Panc1 (cell line): ENCODE measurements at regions not wholly inside any gene's neighbourhood (a gene's known extent, or its start where the extent isn't known, plus 50 kb on each side); places are given as distances from the start of the nearest gene placed in this dataset.

ENCODE experiments used
- CTCF ChIP-seq: fragments of 450-650 bp; IDR thresholded peaks from 2 replicates; pipeline ENCODE4 v1.5.1; 2017; ENCODE audit warnings: mild to moderate bottlenecking
- POLR2AphosphoS5 ChIP-seq: IDR thresholded peaks from 2 replicates; pipeline ENCODE4 v1.6.1; 2012; ENCODE audit warnings: mild to moderate bottlenecking, low read depth, low read length, moderate library complexity
- REST ChIP-seq, 2 experiments: IDR thresholded peaks; 2 replicates each; pipeline ENCODE4 v1.6.1; 2011 to 2012; ENCODE audit warnings: low read depth in 2 of 2, control low read depth in 1 of 2, low read length in 1 of 2, mild to moderate bottlenecking in 1 of 2, moderate library complexity in 1 of 2; ENCODE audit not compliant: insufficient read depth in 1 of 2
- TCF7L2 ChIP-seq: IDR thresholded peaks from 2 replicates; pipeline ENCODE4 v1.6.1; 2011; ENCODE audit warnings: mild to moderate bottlenecking, low read depth, low read length, inconsistent platforms

GRCh38 chr12:83821967-83822366 lies 1090.6 kb downstream of the SLC6A15 start:
- TF ChIP-seq CTCF (no peak), TCF7L2 (no peak), POLR2AphosphoS5 (no peak), REST (IDR thresholded peaks at IDR 0.05; ENCODE audit: insufficient read depth in 1 of 2, low read depth in 2 of 2, low read length in 1 of 2) (no peak)
